AG09309 (cell line): ENCODE measurements at regions not wholly inside any gene's neighbourhood (a gene's known extent, or its start where the extent isn't known, plus 50 kb on each side); places are given as distances from the start of the nearest gene placed in this dataset.
"Not testable (repeated sequence)": the region's sequence is repeated elsewhere in the genome, so short reads cannot be mapped to it uniquely, and the experiment has no call there.

Source experiments
- DNase-seq: peaks from one replicate; pipeline ENCODE4 v3.0.0-alpha.2; 2010; ENCODE audit warnings: low read depth
- H3K4me3 ChIP-seq: 2 replicates; pipeline ENCODE4 v1.5.1; 2011; ENCODE audit warnings: mild to moderate bottlenecking, low read depth, low read length, moderate library complexity; ENCODE audit not compliant: control insufficient read depth
- TF ChIP-seq, protein P1 (sequence below): IDR thresholded peaks from 2 replicates; pipeline ENCODE4 v1.5.1; 2011; ENCODE audit warnings: mild to moderate bottlenecking, low read depth, low read length, inconsistent platforms; ENCODE audit not compliant: insufficient read depth, control insufficient read depth; ENCODE audit errors: missing control alignments

DNA sequence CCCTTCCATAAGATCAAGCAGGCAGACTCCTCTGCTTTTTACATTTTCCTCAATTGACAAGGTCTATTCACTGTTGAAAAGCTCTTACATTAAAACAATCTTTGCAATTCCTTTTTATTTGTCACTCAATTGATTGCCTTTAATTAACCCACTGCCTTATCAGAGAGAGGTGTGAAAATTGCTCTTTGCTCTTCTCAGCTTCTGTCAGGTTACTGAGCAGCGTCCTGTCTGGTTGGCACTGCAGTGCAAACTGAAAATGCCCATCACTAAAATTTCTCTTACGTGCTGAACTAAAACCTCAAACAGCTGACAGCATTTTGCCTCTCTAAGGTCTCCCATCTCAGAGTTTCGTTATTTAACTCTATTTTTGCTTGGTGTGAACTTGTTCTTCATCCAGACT, 504.1 kb upstream of the ATXN7L3B start:
- TF ChIP-seq, protein P1, sequence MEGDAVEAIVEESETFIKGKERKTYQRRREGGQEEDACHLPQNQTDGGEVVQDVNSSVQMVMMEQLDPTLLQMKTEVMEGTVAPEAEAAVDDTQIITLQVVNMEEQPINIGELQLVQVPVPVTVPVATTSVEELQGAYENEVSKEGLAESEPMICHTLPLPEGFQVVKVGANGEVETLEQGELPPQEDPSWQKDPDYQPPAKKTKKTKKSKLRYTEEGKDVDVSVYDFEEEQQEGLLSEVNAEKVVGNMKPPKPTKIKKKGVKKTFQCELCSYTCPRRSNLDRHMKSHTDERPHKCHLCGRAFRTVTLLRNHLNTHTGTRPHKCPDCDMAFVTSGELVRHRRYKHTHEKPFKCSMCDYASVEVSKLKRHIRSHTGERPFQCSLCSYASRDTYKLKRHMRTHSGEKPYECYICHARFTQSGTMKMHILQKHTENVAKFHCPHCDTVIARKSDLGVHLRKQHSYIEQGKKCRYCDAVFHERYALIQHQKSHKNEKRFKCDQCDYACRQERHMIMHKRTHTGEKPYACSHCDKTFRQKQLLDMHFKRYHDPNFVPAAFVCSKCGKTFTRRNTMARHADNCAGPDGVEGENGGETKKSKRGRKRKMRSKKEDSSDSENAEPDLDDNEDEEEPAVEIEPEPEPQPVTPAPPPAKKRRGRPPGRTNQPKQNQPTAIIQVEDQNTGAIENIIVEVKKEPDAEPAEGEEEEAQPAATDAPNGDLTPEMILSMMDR: no peak
- DNase-seq: no peak
- H3K4me3 ChIP-seq: no peak overlapping the region

DNA sequence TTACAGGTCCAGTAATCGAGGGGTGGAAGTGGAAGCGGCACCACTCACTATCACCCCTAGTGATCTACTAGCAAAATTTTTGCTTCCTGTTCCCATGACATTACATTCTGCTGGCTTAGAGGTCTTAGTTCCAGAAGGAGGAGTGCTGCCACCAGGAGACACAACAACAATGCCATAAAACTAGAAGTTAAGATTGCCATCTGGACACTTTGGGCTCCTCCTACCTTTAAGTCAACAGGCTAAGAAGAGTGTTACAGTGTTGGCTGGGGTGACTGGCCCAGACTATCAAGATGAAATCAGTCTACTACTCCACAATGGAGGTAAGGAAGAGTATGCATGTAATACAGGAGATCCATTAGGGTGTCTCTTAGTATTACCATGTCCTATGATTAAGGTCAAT, 498.5 kb upstream of the ATXN7L3B start:
- DNase-seq, H3K4me3 ChIP-seq: not testable (repeated sequence)

DNA sequence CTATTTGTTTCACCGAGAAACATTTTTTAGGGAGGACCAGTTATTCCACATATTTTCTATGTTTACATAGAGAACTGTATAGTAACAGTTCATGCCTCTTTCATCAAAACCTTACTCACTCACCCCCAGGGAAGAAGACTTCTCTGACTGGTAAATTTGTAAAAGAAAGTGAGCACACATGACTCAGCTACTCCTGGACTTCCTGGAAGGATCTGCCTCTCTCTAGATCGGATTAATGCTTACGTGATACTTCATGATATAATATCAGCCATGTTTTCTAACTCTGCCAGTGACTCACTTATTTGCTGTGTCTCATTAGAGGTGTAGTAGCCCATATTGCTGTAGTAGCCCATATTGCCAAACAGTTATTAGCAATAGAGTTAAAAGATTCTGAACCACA, 494.3 kb upstream of the ATXN7L3B start:
- TF ChIP-seq, protein P1: no peak
- DNase-seq: no peak
- H3K4me3 ChIP-seq: no peak overlapping the region

DNA sequence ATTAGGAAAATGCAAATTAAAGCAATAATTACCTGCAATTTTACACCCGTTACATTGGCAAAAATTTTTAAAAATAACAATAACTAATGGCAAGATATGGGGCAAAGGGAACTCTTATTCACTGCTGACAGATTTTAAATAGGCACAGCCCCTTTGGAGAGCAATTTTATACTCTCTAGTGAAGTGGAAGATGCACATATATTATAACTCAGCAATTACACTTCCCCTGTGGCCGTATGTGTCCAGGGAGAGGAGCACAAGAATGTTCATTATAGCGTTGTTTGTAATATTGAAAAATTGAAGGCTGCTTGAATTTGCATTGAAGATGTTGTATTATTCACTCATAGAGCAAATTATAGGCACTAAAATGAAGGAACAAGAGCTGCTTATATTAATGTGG, 488.3 kb upstream of the ATXN7L3B start:
- DNase-seq: no peak
- TF ChIP-seq, protein P1: no peak
- H3K4me3 ChIP-seq: no peak overlapping the region

DNA sequence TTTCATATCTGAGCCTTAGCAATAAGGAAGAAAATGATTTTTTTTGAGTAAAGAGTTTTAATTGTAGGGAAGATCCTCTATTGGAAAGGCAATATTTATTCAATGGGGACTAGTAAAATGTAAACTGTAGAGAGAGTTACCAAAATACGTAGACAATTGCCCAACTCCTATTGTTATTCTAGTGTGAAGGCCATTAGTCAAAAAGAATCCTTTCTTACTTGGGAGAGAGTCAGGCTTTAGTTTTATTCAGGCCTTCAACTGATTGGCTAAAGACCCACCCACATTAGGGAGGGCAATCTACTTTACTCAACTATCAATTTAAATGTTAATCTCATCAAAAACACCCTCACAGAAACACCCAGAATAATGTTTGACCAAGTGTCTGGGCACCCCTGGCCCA, 485.8 kb upstream of the ATXN7L3B start:
- H3K4me3 ChIP-seq: no peak overlapping the region
- TF ChIP-seq, protein P1: no peak
- no peak for DNase-seq

DNA sequence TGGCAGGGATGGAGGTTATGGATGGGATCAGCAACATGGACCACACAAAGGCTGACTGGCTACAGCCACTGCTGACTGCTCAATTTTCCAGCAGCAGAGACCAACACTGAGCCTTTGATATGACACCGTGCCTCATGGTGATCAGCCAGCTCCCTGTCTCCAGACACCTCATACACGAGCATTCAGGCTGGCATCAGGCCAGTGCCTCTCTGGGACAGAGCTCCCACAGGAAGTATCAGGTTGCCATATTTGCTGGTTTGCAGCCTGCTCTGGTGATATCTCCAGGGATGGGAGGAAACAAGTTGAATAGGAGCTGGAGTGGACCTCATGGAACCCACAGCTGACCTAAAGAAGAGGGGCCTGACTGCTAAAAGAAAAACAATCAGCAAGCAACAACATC, 471.2 kb upstream of the ATXN7L3B start:
- H3K4me3 ChIP-seq: no peak overlapping the region
- no peak for DNase-seq
- TF ChIP-seq, protein P1: no peak

DNA sequence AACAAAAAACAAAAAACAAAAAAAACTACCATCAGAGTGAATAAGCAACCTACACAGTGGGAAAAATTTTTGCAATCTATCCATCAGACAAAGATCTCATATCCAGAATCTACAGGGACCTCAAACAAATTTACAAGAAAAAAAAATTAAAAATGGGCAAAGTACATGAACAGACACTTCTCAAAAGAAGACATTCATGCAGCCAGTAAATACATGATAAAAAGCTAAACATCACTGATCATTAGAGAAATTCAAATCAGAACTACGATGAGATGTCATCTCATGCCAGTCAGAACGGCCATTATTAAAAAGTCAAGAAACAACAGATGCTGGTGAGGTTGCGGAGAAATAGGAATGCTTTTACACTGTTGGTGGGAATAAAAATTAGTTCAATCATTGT, 466.5 kb upstream of the ATXN7L3B start:
- DNase-seq: no peak
- no peak overlapping the region for H3K4me3 ChIP-seq
- TF ChIP-seq, protein P1: no peak
